NCI-H187 (cell line): ENCODE measurements at regions not wholly inside any gene's neighbourhood (a gene's known extent, or its start where the extent isn't known, plus 50 kb on each side); places are given as distances from the start of the nearest gene placed in this dataset.

Experiments used
- DNase-seq, 2 experiments: peaks; one replicate each; lab custom pipeline; 2025; lab: John Stamatoyannopoulos, UW

DNA sequence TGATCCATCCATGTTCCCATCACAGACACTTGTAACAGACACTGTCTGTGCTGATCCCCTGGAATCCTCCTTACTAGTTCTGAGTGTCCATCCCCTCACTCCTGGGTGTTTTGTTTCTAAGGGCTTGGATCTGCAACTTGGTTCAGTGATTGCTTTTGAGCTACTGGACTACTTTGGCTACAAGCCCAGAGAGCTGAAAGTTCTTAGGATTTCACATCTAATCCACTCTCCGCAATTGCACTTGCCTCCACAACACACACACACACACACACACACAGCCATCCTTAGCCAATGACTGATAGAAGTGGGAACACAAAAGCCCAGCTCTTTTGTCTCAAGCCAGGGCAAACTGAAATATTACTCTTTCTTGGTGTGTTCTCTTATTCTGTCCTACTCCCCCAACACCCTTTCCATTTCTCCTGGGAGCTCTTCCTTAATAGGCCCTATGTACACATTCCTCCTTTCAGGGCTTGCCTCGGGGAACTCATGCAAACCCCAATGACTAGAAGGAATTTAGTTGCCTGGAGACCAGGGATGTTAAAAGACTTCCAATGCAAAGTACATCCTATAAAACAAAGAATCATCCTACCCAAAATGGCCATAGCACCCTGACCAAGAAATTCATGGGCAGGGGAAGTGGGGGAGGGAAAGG lies 206.1 kb upstream of the UBE2E2 start:
- DNase-seq: no peak

DNA sequence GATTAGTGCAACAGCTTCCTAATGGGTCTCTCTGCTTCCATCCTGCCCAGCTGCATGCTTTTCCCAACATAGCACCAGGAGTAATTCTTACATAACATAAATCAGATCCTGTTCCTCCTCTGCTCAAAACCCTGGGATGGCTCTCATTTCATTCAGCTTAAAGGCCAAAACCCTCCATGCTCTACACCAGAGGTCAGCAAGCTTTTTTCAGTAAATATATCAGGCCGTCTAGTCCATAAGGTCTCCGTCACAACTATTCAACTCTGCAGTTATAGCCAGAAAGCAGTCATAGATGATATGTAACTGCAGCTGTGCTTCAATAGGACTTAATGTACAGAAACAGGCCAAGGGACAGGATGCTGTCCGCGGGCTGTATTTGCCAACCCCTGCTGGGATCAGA lies 202.8 kb upstream of the UBE2E2 start:
- DNase-seq: no peak

GRCh38 chr3:23002151-23002550 lies 201.0 kb upstream of the UBE2E2 start:
- no peak for DNase-seq

- peak; percentile 40 for DNase-seq
Measured at GRCh38 chr3:23002836-23003732, 200.0 kb upstream of the UBE2E2 start.

- DNase-seq: no peak
Measured at GRCh38 chr3:23003733-23004046, 199.4 kb upstream of the UBE2E2 start.

DNA sequence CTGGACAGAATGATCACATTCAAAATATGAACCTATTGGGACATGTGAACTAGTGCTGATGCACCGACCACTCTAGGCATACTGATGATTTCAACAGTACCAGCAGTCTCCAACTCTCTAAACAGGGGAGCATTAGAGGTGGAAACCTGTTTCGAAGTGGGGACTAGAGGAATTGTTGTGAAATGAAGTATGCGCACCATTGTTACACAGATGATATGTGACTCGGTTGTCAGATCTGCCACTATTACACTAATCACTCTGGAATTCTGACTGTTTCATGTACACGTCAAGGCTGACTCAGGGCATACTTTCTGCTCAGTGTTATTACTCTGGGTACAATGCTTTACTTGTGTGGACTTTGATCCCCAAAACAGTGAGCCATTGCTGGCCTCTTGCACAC lies 198.2 kb upstream of the UBE2E2 start:
- DNase-seq: no peak

GRCh38 chr3:23017801-23018200 lies 185.3 kb upstream of the UBE2E2 start:
- DNase-seq: no peak

- no peak for DNase-seq
Measured at GRCh38 chr3:23019596-23020300, 183.4 kb upstream of the UBE2E2 start.

DNA sequence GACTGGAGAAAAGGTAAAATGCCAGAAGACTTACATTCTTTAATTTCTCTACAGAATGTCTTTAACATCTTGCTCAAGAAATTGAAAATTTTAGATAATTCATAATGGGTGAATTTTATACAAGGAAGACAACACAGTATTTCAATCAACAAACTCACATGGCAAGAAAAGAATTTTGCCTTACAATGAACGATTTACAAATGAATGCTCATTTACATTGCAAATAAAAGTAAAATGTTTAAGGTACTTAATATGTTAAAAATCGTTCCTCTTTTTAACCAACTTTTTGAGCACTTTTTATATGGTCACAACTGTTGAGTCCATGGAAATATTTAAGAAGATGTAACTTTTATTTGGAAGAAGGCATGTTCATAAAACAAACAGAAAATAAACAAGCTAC lies 174.8 kb upstream of the UBE2E2 start:
- DNase-seq: no peak

DNA sequence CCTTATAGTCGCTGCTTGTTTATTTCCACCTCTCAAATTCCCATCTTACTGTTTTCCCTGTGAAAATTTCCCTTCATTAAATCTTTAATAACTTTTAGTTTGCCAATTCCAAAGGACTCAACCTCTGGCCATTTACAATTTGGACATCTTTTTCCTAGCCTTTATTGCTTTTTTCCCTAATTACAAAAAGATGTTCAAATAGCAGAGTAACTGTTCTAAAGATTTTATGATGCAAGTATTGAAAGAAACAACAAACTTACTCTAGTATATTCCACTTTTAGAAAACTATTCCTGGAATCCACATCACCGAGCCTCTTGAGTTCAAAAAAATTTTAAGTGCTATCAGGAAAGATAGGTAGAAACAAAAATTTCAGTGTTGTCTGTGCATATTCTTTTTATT lies 174.1 kb upstream of the UBE2E2 start:
- DNase-seq: no peak

DNA sequence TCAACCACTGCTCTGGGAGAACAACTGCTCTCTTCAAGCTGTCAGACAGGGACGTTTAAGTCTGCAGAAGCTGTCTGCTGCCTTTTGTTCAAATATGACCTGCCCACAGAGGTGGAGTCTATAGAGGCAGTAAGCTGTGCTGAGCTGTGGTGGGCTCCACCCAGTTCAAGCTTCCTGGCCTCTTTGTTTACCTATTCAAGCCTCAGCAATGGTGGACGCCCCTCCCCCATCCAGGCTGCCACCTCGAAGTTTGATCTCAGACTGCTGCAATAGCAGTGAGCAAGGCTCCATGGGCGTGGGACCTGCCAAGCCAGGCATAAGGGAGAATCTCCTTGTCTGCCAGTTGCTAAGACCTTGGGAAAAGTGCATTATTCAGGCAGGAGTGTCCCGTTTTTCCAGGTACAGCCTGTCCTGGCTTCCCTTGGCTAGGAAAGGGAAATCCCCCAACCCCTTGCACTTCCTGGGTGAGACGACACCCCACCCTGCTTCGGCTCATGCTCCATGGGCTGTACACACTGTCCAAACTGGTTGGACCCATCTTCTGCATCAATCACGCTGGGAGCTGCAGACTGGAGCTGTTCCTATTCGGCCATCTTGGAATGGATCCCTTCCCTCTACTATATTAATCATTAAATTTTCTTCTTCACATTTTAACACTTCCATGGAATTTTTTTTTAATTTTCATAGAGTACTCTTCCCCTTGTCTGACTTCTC lies 167.0 kb upstream of the UBE2E2 start:
- DNase-seq: no peak

GRCh38 chr3:23036728-23037127 lies 166.4 kb upstream of the UBE2E2 start:
- DNase-seq: no peak

- DNase-seq: no peak
Measured at GRCh38 chr3:23038471-23038870, 164.7 kb upstream of the UBE2E2 start.

- DNase-seq: no peak
Measured at GRCh38 chr3:23041918-23042696, 161.0 kb upstream of the UBE2E2 start.

DNA sequence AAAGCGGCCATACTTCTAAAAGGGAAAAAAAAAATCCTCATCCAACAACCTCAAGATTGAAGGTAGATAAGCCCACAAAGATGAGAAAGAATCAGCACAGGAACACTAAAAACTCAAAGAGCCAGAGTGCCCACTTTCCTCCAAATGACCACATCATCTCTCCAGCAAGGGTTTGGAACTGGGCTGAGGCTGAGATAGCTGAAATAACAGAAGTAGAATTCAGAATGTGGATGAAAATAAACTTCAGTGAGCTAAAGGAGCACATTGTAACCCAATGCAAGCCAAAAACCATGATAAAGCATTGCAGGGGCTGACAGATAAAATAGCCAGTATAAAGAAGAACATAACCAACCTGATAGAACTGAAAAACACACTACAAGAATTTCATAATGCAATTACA lies 158.7 kb upstream of the UBE2E2 start:
- DNase-seq: no peak

DNA sequence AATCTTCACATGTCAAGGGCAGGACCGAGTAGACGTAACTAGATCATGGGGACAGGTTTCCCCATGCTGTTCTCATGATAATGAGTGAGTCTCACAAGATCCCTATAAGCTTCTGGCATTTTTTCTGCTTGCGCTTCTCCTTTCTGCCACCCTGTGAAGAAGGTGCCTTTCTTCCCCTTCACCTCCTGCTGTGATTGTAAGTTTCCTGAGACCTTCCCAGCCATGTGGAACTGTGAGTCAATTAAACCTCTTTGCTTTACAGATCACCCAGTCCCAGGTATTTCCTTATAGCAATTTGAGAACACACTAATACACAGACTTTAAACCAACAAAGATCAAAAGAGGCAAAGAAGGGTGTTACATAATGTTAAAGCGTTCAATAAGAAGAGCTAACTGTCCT lies 156.6 kb upstream of the UBE2E2 start:
- no peak for DNase-seq

DNA sequence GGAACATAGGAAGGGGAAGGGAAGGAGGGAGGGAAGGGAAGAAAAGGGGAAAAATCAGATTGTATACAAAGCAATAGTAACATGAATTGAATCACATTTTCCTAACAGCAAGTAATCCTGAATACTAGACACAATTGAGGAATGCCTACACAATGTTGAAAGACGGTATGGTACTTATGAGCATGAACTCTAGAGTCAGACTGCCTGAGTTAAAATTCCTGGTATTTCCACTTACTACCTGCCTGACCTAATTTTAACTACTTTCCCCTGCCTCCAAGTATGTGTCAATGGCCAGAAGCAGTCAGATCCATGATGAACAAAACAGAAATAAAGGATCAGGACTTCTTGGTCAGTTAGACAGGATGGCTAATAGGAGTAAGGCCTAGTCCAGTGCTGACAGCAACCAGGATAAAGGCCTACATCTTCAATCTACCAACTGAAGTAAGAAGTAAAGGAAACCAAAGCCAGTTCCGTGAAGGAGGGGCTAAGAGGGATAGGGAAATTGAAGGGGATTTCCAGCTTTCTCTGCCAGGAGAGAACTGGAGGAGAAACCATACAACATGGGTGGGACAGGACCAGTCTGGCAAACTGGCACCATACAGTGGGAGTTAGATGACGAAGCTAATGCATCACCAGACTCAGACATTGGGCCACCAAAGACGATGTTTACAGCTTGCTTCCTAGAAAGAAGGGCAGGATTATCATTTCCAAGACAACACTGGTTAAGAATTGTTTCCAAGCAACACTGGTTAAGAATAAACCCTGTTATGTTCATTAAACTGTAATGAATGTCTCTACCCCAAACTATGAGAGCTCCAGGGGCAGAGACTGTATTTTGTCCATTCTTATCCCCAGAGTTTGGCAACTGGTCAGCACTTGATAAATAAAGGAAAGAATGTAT lies 151.6 kb upstream of the UBE2E2 start:
- no peak for DNase-seq

- DNase-seq: no peak
Measured at GRCh38 chr3:23052208-23052607, 150.9 kb upstream of the UBE2E2 start.

DNA sequence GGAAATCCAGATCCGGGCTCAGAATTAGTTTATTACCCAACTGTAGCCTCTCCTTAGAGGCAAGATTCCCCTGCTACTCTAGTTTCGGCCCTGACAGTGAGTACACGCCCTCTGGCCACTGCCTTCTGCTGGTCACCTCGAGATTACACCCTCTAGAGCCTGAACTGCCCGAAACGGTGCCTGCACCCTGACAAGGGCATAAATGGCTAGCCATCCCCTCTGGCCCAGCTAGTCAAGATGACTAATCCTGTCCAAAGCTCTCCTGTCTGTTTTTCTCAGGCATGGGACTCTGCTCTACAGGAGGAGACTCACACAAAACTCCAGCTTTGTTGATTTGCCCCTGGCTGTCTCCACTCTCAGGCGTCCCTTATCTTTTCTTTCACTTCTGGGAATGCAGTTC lies 150.5 kb upstream of the UBE2E2 start:
- DNase-seq: no peak

DNA sequence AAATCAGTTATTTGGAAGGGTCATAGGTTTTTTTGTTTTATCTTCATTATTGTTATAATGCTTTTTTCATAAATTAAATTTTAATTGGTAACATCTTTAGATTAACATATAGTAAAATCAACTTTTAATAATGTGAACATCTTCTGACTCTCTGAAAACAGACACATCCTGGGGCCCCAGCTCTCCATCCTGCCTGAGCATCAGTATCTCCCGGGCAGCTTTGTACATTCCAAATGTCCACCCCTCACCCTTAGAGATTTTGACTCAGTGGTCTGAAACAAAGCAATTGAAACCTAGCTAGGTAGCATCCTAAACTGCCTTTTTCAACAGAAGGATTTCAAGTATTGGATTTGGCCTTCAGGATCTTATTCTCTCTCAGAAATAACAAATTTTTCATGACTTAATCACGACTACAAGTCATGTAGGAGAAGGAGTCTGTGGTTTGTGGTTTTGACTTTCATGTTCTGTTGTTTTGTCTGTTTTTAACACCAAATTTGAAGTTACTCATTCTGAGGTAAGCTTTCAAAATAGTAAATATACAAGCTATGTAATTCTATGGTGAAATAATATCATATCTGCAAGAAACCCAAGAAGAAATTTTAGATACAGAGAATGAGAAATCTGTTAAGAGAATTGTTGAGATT lies 147.3 kb upstream of the UBE2E2 start:
- no peak for DNase-seq
